HG03280 (cell line): ENCODE measurements at regions not wholly inside any gene's neighbourhood (a gene's known extent, or its start where the extent isn't known, plus 50 kb on each side); places are given as distances from the start of the nearest gene placed in this dataset.
"Not testable (repeated sequence)": the region's sequence is repeated elsewhere in the genome, so short reads cannot be mapped to it uniquely, and the experiment has no call there.

ENCODE experiments used
- ATAC-seq: cut with Tn5 transposase; IDR thresholded peaks from one replicate; pipeline ENCODE4 v1.9.1; 2021; ENCODE audit warnings: mild to moderate bottlenecking, moderate library complexity; ENCODE audit not compliant: unreplicated experiment

- no peak for ATAC-seq
Observed at GRCh38 chr3:140752499-140752898, 74.6 kb downstream of the TRIM42 start.

GRCh38 chr3:140753865-140754754 lies 76.2 kb downstream of the TRIM42 start:
- ATAC-seq, result peak; percentile 58

GRCh38 chr3:140754936-140755335 lies 77.1 kb downstream of the TRIM42 start:
- ATAC-seq, result no peak

GRCh38 chr3:140756240-140757016 lies 78.6 kb downstream of the TRIM42 start:
- ATAC-seq, result peak; percentile 64

GRCh38 chr3:140758791-140759444 lies 81.1 kb downstream of the TRIM42 start:
- ATAC-seq, result no peak

- ATAC-seq, result no peak
Observed at GRCh38 chr3:140760324-140761075, 82.6 kb downstream of the TRIM42 start.

GRCh38 chr3:140761076-140761639 lies 83.3 kb downstream of the TRIM42 start:
- no peak for ATAC-seq

- ATAC-seq, result no peak
Observed at GRCh38 chr3:140762746-140763145, 84.9 kb downstream of the TRIM42 start.

GRCh38 chr3:140763532-140763931 lies 85.7 kb downstream of the TRIM42 start:
- no peak for ATAC-seq

- no peak for ATAC-seq
Observed at GRCh38 chr3:140765246-140765645, 87.4 kb downstream of the TRIM42 start.

GRCh38 chr3:140766465-140766864 lies 88.6 kb downstream of the TRIM42 start:
- ATAC-seq, result no peak

- no peak for ATAC-seq
Observed at GRCh38 chr3:140767566-140767965, 89.7 kb downstream of the TRIM42 start.

- ATAC-seq, result no peak
Observed at GRCh38 chr3:140768941-140769340, 91.1 kb downstream of the TRIM42 start.

DNA sequence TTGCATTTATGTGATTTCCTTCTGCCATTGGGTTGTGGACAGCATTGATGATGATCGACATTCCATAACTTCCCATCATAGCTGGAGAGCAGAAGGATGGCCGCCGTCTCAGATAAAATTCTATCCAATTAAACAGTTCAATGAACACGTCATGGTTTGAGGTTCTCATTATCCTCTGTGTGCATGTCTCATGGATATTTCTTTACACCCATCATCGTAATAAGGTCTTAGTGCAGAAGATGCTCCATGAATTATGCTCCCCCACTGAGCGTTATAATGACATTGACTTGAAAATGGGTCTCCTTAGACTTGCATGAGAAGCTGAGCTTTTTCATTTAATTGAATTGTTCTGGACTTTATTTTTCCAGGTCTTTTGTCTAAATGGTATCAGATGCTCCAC lies 92.1 kb downstream of the TRIM42 start:
- ATAC-seq, result no peak

DNA sequence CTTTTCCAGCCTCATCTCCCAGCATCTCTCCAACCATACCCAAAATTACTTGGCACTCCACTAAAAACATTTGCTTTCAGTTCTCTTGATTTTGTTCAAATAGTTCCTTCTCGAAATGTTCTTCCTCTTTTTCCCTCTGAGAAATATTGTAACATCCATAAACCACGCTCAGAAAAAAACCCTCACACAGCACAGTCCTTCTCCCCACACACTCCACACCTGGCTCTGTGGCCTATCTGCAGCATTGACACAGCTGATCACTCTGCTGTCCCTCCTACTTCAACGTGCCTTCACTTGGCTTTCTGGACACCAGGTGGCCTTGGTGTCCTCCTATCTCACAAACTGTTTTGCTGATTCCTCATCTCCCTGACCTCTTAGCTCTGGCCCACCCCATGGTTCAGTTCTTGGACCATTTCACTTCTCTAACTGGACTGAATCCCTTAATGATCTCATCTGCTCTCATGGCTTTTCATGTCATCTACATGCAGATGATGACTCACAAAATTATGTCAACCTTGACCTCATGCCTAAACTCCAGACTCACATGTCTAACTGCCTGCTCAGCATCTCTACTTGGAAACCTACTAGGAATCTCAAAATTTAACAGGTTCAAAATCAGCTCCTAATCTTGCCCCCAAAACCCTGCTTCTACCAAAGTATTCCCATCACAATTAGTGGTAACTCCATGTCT lies 93.3 kb downstream of the TRIM42 start:
- no peak for ATAC-seq

DNA sequence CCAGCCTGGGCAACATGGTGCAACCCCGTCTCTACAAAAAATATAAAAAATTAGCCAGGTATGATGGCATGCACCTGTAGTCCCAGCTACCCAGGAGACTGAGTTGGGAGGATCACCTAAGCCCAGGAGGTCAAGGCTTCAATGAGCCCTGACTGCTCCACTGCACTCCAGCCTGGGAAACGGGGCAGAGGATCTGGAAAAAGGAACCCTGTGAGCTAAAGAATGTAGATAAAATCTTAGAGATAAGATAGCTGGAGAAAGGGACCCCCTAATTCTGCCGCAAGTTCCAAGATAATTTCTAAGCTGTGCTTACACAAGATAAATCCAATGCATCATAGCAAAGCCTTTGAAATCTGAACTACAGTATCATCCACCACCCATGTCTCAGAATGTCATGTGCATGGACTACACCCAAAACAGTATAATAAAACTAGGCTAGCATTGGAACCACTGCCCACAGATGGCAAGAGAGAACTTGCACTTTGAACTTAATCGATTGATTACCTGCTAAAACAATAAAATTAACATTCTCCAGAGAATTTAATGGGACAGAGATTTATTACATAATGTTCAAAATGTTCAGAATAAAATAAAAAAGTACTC lies 99.9 kb downstream of the TRIM42 start:
- ATAC-seq, result no peak

DNA sequence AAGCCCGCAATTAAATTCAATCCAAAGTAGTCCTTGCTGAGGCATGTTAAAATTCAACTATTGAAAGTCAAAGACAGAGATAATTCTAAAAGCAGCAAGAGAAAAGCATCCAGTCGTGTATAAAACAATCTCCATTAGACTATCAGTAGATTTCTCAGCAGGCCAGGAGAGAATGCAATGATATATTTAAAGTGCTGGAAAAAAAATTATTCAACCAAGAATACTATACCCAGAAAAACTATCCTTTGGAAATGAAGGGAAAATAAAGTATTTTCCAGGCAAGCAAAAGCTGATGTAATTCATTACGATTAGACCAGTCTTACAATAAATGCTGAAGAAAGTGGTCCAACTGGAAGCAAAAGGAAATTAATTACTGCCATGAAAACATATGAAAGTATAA lies 113.5 kb downstream of the TRIM42 start:
- no peak for ATAC-seq

DNA sequence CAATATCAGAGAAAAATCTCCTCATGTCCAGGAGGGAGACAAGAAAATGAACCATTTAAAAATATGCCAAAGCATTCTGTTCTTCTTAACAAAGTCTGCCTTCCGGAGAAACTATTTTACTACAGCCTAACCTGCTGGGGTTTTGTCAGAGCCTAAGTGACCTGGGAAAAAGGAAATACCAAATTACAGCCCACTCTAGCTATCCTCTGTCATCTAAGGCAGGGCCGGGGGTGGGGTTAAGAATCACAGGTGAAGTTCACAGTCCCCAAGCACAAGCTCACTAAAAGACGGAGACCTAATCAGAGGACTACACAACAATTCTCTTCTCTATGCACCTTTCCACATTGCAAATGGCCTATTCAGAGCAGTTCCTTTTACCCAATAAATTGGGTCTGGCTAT lies 116.6 kb downstream of the TRIM42 start:
- no peak for ATAC-seq

DNA sequence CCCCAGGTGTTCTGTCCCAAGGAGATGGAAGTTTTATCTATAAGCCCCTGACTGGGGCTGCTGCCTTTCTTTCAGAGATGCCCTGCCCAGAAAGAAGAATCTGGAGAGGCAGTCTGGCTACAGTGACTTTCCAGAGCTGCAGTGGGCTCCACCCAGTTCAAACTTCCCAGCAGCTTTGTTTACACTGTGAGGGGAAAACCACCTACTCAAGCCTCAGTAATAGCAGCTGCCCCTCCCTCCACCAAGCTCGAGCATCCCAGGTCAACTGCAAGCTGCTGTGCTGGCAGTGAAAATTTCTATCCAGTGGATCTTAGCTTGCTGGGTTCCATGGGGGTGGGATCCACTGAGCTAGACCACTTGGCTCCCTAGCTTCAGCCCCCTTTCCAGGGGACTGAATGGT lies 125.0 kb downstream of the TRIM42 start:
- not testable (repeated sequence) for ATAC-seq
